Caco-2 (cell line): ENCODE measurements at regions not wholly inside any gene's neighbourhood (a gene's known extent, or its start where the extent isn't known, plus 50 kb on each side); places are given as distances from the start of the nearest gene placed in this dataset.

Experiments
- BruUV-seq: library from RNA; stranded (reverse); fragments of 400-500 nt; replicated peaks from 2 replicates; lab custom pipeline; 2021; lab: Mats Ljungman, UMichigan
- CTCF ChIA-PET: fragments of 300-600 bp; sonication (Branson Sonifier 250); formaldehyde crosslinking; loops from one replicate; lab custom pipeline; 2022; ENCODE audit warnings: antibody characterized with exemption; lab: Charles Lee
- POLR2A ChIA-PET: fragments of 300-600 bp; sonication (Branson Sonifier 250); formaldehyde crosslinking; loops from one replicate; lab custom pipeline; 2022; ENCODE audit warnings: antibody characterized with exemption; lab: Charles Lee
- DNase-seq, 2 experiments: peaks; one replicate each; pipeline versions ENCODE4 v3.0.0 to v3.0.0-alpha.2; 2020 to 2022
- H3K27me3 ChIP-seq: replicated peaks from 2 replicates; pipeline ENCODE4 v1.6.0; 2011; ENCODE audit warnings: low read length; ENCODE audit not compliant: control insufficient read depth, insufficient read depth
- H3K36me3 ChIP-seq: 2 replicates; pipeline ENCODE4 v1.5.1; 2011; ENCODE audit warnings: low read length; ENCODE audit not compliant: control insufficient read depth, insufficient read depth
- H3K4me1 ChIP-seq: fragments of 250-450 bp; sonication (Bioruptor Pico); 2 replicates; pipeline ENCODE4 v1.5.1; 2020; ENCODE audit warnings: mild to moderate bottlenecking
- H3K4me3 ChIP-seq: 2 replicates; pipeline ENCODE4 v1.5.1; 2011; ENCODE audit warnings: low read depth, mild to moderate bottlenecking, control low read depth, low read length
- H3K9me3 ChIP-seq: fragments of 250-450 bp; sonication (Bioruptor Pico); 2 replicates; pipeline ENCODE4 v1.5.1; 2020; ENCODE audit warnings: mild to moderate bottlenecking, moderate library complexity
- H3K27ac Mint-ChIP-seq: one replicate; pipeline ENCODE4 v1.8.0; 2022; ENCODE audit warnings: mixed read lengths; ENCODE audit not compliant: unreplicated experiment
- H3K27me3 Mint-ChIP-seq: one replicate; pipeline ENCODE4 v1.8.0; 2022; ENCODE audit warnings: mixed read lengths; ENCODE audit not compliant: insufficient read depth, unreplicated experiment
- H3K36me3 Mint-ChIP-seq: one replicate; pipeline ENCODE4 v1.8.0; 2022; ENCODE audit warnings: mild to moderate bottlenecking, mixed read lengths; ENCODE audit not compliant: insufficient read depth, unreplicated experiment
- H3K4me1 Mint-ChIP-seq: one replicate; pipeline ENCODE4 v1.8.0; 2022; ENCODE audit warnings: low read depth, mixed read lengths; ENCODE audit not compliant: unreplicated experiment
- H3K4me3 Mint-ChIP-seq: one replicate; pipeline ENCODE4 v1.8.0; 2022; ENCODE audit warnings: mild to moderate bottlenecking, moderate library complexity, mixed read lengths; ENCODE audit not compliant: unreplicated experiment
- H3K9me3 Mint-ChIP-seq: one replicate; pipeline ENCODE4 v1.8.0; 2022; ENCODE audit warnings: mixed read lengths; ENCODE audit not compliant: unreplicated experiment
- CTCF ChIP-seq, 2 experiments: fragments of 200-600 bp in 1 of 2; IDR thresholded peaks; 1 replicate in 1 of 2; 2 replicates in 1 of 2; pipeline versions ENCODE4 v1.5.1 to v1.8.0; 2011 to 2022; ENCODE audit warnings: antibody characterized with exemption in 1 of 2, control low read depth in 1 of 2, inconsistent platforms in 1 of 2, low read depth in 1 of 2, low read length in 1 of 2, mild to moderate bottlenecking in 1 of 2, moderate library complexity in 1 of 2; ENCODE audit not compliant: insufficient read depth in 1 of 2, severe bottlenecking in 1 of 2, unreplicated experiment in 1 of 2
- intact Hi-C: fragments of 100-400 bp; cut with micrococcal nuclease; formaldehyde crosslinking; loops from one replicate; pipeline ENCODE4 v1.10.0; 2022; ENCODE audit not compliant: unreplicated experiment

DNA sequence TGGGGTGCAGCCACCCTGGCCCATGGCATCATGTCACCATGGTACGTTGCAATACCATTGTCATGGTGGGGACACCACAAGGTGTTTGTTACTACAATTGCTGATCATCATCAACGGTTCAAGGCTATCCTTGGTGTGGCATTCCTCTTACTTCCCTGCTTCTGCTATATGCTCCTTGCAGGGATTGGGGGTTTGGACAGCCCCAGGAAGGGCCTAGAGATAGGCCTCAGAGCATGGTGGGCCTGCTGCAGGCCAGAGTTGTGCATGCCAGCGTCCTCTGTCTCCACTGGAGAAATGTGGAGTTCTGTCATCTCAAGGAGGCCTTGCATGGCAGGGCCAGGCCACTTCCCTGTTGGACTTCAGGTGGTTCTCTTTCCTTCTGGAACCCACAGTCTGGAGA is 234.6 kb upstream of the MKI67 start:
- Histone ChIP-seq H3K4me3 (no peak overlapping the region), H3K27me3 (no peaks in the 10 kb centered on the region), H3K36me3 (no peaks in the 10 kb centered on the region), H3K9me3 (no peaks in the 10 kb centered on the region), H3K4me1 (no peaks in the 10 kb centered on the region)
- Mint-ChIP-seq H3K9me3 (no peaks in the 10 kb centered on the region), H3K27me3 (peaks cover 26% of the 10 kb centered on the region), H3K27ac (no peak overlapping the region), H3K4me3 (no peak overlapping the region), H3K4me1 (no peaks in the 10 kb centered on the region), H3K36me3 (no peaks in the 10 kb centered on the region)
- POLR2A ChIA-PET = no interaction called here
- TF ChIP-seq CTCF (IDR thresholded peaks at IDR 0.05; ENCODE audit: insufficient read depth in 1 of 2, low read depth in 1 of 2, low read length in 1 of 2, severe bottlenecking in 1 of 2, unreplicated experiment in 1 of 2) = no peak
- no peak for DNase-seq
- BruUV-seq = no TSS peak
- intact Hi-C loops = no loop called here
- CTCF ChIA-PET = no interaction called here

DNA sequence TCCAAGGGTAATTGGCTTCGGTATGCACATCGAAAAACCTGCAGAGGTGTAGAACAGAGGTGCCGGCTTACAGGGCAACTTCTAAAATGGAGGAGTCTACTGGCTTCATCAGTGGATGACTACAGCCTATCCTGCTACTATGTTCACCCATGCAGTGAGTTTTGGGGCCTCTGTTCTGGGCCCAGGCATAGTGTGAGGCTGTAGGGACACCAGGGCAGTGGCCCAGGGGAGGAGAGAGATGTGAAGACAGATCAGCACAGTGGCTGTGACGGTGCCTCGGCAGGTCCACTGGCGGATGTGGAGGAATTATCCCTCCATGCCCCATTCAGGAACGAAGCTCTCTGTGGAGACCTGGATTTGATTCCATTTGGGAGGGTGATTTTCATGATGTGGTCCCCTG is 235.3 kb upstream of the MKI67 start:
- no peak overlapping the region for H3K27ac Mint-ChIP-seq
- Histone ChIP-seq H3K9me3 (no peaks in the 10 kb centered on the region), H3K27me3 (no peaks in the 10 kb centered on the region), H3K4me1 (no peaks in the 10 kb centered on the region), H3K36me3 (no peaks in the 10 kb centered on the region), H3K4me3 (no peak overlapping the region)
- POLR2A ChIA-PET = no interaction called here
- no peak overlapping the region for H3K4me3 Mint-ChIP-seq
- no peaks in the 10 kb centered on the region for H3K9me3 Mint-ChIP-seq
- no TSS peak for BruUV-seq
- no peaks in the 10 kb centered on the region for H3K4me1 Mint-ChIP-seq
- H3K27me3 Mint-ChIP-seq = peaks cover 32% of the 10 kb centered on the region
- H3K36me3 Mint-ChIP-seq = no peaks in the 10 kb centered on the region
- no peak for TF ChIP-seq CTCF (IDR thresholded peaks at IDR 0.05; ENCODE audit: insufficient read depth in 1 of 2, low read depth in 1 of 2, low read length in 1 of 2, severe bottlenecking in 1 of 2, unreplicated experiment in 1 of 2)
- intact Hi-C loops = no loop called here
- DNase-seq = no peak
- CTCF ChIA-PET = no interaction called here

DNA sequence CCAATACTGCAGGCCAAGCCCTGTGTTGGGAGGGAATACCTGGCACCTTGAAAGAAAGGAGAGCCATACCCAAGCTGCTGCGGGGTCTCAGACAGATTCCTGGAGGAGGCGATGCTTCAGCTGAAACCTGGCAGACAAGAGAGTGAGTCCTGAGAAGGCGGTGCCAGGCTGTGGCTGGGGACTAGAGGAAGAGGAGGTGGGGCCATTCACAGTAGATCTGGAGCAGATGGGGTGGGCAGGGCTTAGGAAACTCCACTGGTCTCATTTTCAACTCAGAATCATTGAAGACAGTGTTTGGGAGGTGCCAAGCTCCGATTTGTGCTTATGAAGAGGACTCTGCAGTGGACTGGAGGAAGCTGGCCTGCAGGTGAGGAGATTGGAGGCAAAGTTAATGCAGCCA is 236.3 kb upstream of the MKI67 start:
- no peaks in the 10 kb centered on the region for H3K9me3 Mint-ChIP-seq
- no peaks in the 10 kb centered on the region for H3K36me3 Mint-ChIP-seq
- no peaks in the 10 kb centered on the region; the same call in 1 of the 2 replicates for H3K27me3 ChIP-seq
- H3K4me1 ChIP-seq = no peaks in the 10 kb centered on the region
- H3K27me3 Mint-ChIP-seq = peaks cover 37% of the 10 kb centered on the region
- no peaks in the 10 kb centered on the region for H3K4me1 Mint-ChIP-seq
- CTCF ChIA-PET = no interaction called here
- H3K27ac Mint-ChIP-seq = no peak overlapping the region
- no peaks in the 10 kb centered on the region for H3K9me3 ChIP-seq
- POLR2A ChIA-PET = no interaction called here
- BruUV-seq = no TSS peak
- no peak for TF ChIP-seq CTCF (IDR thresholded peaks at IDR 0.05; ENCODE audit: insufficient read depth in 1 of 2, low read depth in 1 of 2, low read length in 1 of 2, severe bottlenecking in 1 of 2, unreplicated experiment in 1 of 2)
- intact Hi-C loops = no loop called here
- H3K4me3 ChIP-seq = no peak overlapping the region
- H3K4me3 Mint-ChIP-seq = no peak overlapping the region
- H3K36me3 ChIP-seq = no peaks in the 10 kb centered on the region
- DNase-seq = no peak
